Activated B cell treated with CpG ODN at 0.5 μM for 24 hours (primary cell): ENCODE measurements at regions not wholly inside any gene's neighbourhood (a gene's known extent, or its start where the extent isn't known, plus 50 kb on each side); places are given as distances from the start of the nearest gene placed in this dataset.

Experiments used
- ATAC-seq: fragments of 200-7000 bp; cut with Tn5 transposase; one replicate; pipeline ENCODE4 v1.10.0; 2021; ENCODE audit warnings: low read depth, mild to moderate bottlenecking, moderate library complexity
- CTCF ChIA-PET: fragments of 350-600 bp; sonication (Branson Sonifier 250); formaldehyde crosslinking; loops from one replicate; lab custom pipeline; 2021; ENCODE audit warnings: antibody characterized with exemption; lab: Charles Lee
- POLR2A ChIA-PET: fragments of 350-600 bp; sonication (Branson Sonifier 250); formaldehyde crosslinking; loops from one replicate; lab custom pipeline; 2021; ENCODE audit warnings: antibody characterized with exemption; lab: Charles Lee
- DNase-seq: peaks from one replicate; pipeline ENCODE4 v3.0.0; 2022
- H3K27ac Mint-ChIP-seq: one replicate; pipeline ENCODE4 v1.8.0; 2020; ENCODE audit warnings: mixed read lengths
- H3K27me3 Mint-ChIP-seq: one replicate; pipeline ENCODE4 v1.8.0; 2021; ENCODE audit warnings: mixed read lengths
- H3K36me3 Mint-ChIP-seq: one replicate; pipeline ENCODE4 v1.8.0; 2021; ENCODE audit warnings: low read depth, mixed read lengths
- H3K4me1 Mint-ChIP-seq: one replicate; pipeline ENCODE4 v1.8.0; 2021; ENCODE audit warnings: mixed read lengths
- H3K4me3 Mint-ChIP-seq: one replicate; pipeline ENCODE4 v1.8.0; 2020; ENCODE audit warnings: mild to moderate bottlenecking, mixed read lengths
- H3K9me3 Mint-ChIP-seq: one replicate; pipeline ENCODE4 v1.8.0; 2020; ENCODE audit warnings: mixed read lengths
- intact Hi-C: fragments of 100-400 bp; cut with micrococcal nuclease; formaldehyde crosslinking; loops from one replicate; pipeline ENCODE4 v1.15.1; 2024
- TF ChIP-seq, protein P1 (sequence below): fragments of 200-600 bp; IDR thresholded peaks from one replicate; pipeline ENCODE4 v1.8.0; 2022; ENCODE audit warnings: antibody characterized with exemption, mild to moderate bottlenecking

GRCh38 chr13:33550885-33551284, 265.3 kb upstream of the STARD13 start:
- Mint-ChIP-seq H3K4me1 (peaks cover 15% of the 10 kb centered on the region), H3K27me3 (no peaks in the 10 kb centered on the region), H3K4me3 (no peak overlapping the region), H3K27ac (no peak overlapping the region), H3K36me3 (no peaks in the 10 kb centered on the region), H3K9me3 (no peaks in the 10 kb centered on the region)
- TF ChIP-seq, protein P1, sequence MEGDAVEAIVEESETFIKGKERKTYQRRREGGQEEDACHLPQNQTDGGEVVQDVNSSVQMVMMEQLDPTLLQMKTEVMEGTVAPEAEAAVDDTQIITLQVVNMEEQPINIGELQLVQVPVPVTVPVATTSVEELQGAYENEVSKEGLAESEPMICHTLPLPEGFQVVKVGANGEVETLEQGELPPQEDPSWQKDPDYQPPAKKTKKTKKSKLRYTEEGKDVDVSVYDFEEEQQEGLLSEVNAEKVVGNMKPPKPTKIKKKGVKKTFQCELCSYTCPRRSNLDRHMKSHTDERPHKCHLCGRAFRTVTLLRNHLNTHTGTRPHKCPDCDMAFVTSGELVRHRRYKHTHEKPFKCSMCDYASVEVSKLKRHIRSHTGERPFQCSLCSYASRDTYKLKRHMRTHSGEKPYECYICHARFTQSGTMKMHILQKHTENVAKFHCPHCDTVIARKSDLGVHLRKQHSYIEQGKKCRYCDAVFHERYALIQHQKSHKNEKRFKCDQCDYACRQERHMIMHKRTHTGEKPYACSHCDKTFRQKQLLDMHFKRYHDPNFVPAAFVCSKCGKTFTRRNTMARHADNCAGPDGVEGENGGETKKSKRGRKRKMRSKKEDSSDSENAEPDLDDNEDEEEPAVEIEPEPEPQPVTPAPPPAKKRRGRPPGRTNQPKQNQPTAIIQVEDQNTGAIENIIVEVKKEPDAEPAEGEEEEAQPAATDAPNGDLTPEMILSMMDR, result no peak
- DNase-seq, result no peak
- intact Hi-C loops, result no loop called here
- ChIA-PET CTCF (no interaction called here), POLR2A (no interaction called here)
- ATAC-seq, result no peak

- intact Hi-C loops, result no loop called here
- no peaks in the 10 kb centered on the region for H3K9me3 Mint-ChIP-seq
- ChIA-PET POLR2A (no interaction called here), CTCF (no interaction called here)
- no peaks in the 10 kb centered on the region for H3K27me3 Mint-ChIP-seq
- no peaks in the 10 kb centered on the region for H3K36me3 Mint-ChIP-seq
- peaks cover 2% of the 10 kb centered on the region for H3K4me1 Mint-ChIP-seq
- no peak overlapping the region for H3K27ac Mint-ChIP-seq
- no peak overlapping the region for H3K4me3 Mint-ChIP-seq
- ATAC-seq (no peak), DNase-seq (no peak)
- TF ChIP-seq, protein P1, result no peak
Measured at GRCh38 chr13:33554919-33555791, 262.8 kb upstream of the RFC3 start.

DNA sequence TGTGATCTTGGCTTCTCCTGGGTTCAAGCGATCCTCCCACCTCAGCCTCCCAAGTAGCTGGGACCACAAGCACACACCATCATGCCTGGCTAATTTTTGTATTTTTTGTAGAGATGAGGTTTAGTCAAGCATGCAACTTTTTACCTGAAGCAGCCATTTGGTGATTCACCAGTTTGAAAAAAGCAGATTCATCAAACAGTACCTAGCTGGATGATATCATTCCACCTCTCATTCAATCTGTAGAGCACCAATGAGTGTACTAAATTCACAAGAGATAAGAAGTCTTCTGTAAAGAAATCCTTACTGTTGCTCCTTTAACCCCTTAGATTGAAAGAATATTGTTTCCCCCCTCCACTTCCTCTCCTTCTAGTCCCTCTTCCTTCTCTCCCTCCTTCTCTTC, 261.1 kb upstream of the RFC3 start:
- no peaks in the 10 kb centered on the region for H3K36me3 Mint-ChIP-seq
- H3K9me3 Mint-ChIP-seq, result no peaks in the 10 kb centered on the region
- ChIA-PET CTCF (no interaction called here), POLR2A (no interaction called here)
- DNase-seq (no peak), ATAC-seq (no peak)
- TF ChIP-seq, protein P1, result no peak
- H3K27ac Mint-ChIP-seq, result no peak overlapping the region
- H3K4me3 Mint-ChIP-seq, result no peak overlapping the region
- intact Hi-C loops, result no loop called here
- H3K4me1 Mint-ChIP-seq, result no peaks in the 10 kb centered on the region
- H3K27me3 Mint-ChIP-seq, result no peaks in the 10 kb centered on the region

DNA sequence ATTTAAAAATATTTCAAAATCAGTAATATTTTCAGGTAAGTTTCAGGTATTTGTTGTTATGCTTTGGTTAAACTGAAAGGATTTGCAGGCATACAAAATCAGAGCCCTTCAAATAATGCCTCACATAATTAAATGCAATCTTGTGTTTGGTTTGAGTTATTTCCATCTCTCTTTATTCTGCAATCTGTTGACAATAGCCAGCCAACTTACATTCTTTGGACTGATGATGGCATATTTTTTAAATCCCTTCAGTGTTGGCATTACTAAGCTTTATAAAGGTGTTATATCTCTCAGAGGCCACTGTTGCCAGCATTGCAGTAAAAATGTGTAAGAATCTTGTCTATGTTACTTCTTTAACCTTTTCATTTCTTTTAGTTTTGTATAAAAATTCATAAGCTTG, 257.2 kb upstream of the RFC3 start:
- ATAC-seq (no peak), DNase-seq (no peak)
- intact Hi-C loops, result no loop called here
- Mint-ChIP-seq H3K27me3 (no peaks in the 10 kb centered on the region), H3K9me3 (no peaks in the 10 kb centered on the region), H3K36me3 (no peaks in the 10 kb centered on the region), H3K27ac (no peak overlapping the region), H3K4me3 (no peak overlapping the region), H3K4me1 (no peaks in the 10 kb centered on the region)
- CTCF ChIA-PET, result no interaction called here
- POLR2A ChIA-PET, result no interaction called here
- TF ChIP-seq, protein P1, result no peak

DNA sequence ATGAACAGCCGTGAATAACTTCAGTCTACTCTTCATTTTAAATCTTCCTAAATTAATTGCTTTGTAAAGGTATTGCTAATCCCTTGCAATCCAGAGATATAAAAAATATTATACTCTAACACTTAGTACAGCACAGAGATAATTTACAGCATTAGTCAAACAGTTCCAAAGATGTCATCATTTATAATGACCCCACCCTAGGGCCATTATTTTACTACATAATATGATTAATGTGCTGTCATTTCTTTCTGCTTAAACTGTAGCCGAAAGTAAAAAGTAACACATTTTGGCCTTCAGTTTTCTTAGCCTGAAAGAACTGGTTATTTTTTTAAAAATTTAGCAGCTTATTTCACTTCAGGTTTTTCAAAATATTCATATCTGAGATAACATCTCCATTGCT, 256.3 kb upstream of the RFC3 start:
- no peaks in the 10 kb centered on the region for H3K9me3 Mint-ChIP-seq
- DNase-seq (no peak), ATAC-seq (no peak)
- H3K36me3 Mint-ChIP-seq, result no peaks in the 10 kb centered on the region
- no peak overlapping the region for H3K4me3 Mint-ChIP-seq
- POLR2A ChIA-PET, result no interaction called here
- CTCF ChIA-PET, result no interaction called here
- H3K4me1 Mint-ChIP-seq, result no peaks in the 10 kb centered on the region
- no peak overlapping the region for H3K27ac Mint-ChIP-seq
- TF ChIP-seq, protein P1, result no peak
- no peaks in the 10 kb centered on the region for H3K27me3 Mint-ChIP-seq
- intact Hi-C loops, result no loop called here
